Kidney epithelial cell (primary cell): ENCODE measurements at regions not wholly inside any gene's neighbourhood (a gene's known extent, or its start where the extent isn't known, plus 50 kb on each side); places are given as distances from the start of the nearest gene placed in this dataset.

ENCODE experiments used
- DNase-seq: peaks from one replicate; pipeline ENCODE4 v3.0.0-alpha.2; 2010; ENCODE audit warnings: low read depth
- H3K27me3 ChIP-seq: 2 replicates; pipeline ENCODE4 v1.6.0; 2011; ENCODE audit warnings: low read length; ENCODE audit not compliant: control insufficient read depth, insufficient read depth
- H3K36me3 ChIP-seq: 2 replicates; pipeline ENCODE4 v1.5.1; 2011; ENCODE audit warnings: low read length; ENCODE audit not compliant: control insufficient read depth, insufficient read depth
- H3K4me3 ChIP-seq: 2 replicates; pipeline ENCODE4 v1.5.1; 2011; ENCODE audit warnings: low read depth, mild to moderate bottlenecking, control low read depth, low read length
- CTCF ChIP-seq: IDR thresholded peaks from 2 replicates; pipeline ENCODE4 v1.5.1; 2011; ENCODE audit warnings: mild to moderate bottlenecking, moderate library complexity, low read length, control low read depth, inconsistent platforms; ENCODE audit not compliant: insufficient read depth, poor library complexity, severe bottlenecking

- Histone ChIP-seq H3K27me3 (no peaks in the 10 kb centered on the region), H3K36me3 (no peaks in the 10 kb centered on the region), H3K4me3 (no peak overlapping the region)
- TF ChIP-seq CTCF: no peak
- DNase-seq: no peak
Measured at GRCh38 chr10:53622201-53622600, 849.6 kb upstream of the MBL2 start.

- Histone ChIP-seq H3K4me3 (no peak overlapping the region), H3K27me3 (no peaks in the 10 kb centered on the region), H3K36me3 (no peaks in the 10 kb centered on the region)
- no peak for DNase-seq
- TF ChIP-seq CTCF: no peak
Measured at GRCh38 chr10:53619671-53620070, 847.1 kb upstream of the MBL2 start.

GRCh38 chr10:53607691-53608090 is 835.1 kb upstream of the MBL2 start:
- DNase-seq: no peak

GRCh38 chr10:53606981-53607380 is 834.4 kb upstream of the MBL2 start:
- no peaks in the 10 kb centered on the region for H3K36me3 ChIP-seq
- H3K4me3 ChIP-seq: no peak overlapping the region
- H3K27me3 ChIP-seq: no peaks in the 10 kb centered on the region
- TF ChIP-seq CTCF: no peak
- peak; percentile 25 for DNase-seq

More at GRCh38 chr10:53607691-53608090, 835.1 kb upstream of the MBL2 start:
- Histone ChIP-seq H3K36me3 (no peaks in the 10 kb centered on the region), H3K4me3 (no peak overlapping the region), H3K27me3 (no peaks in the 10 kb centered on the region)
- no peak for TF ChIP-seq CTCF

GRCh38 chr10:53601260-53601875 is 828.8 kb upstream of the MBL2 start:
- H3K27me3 ChIP-seq: no peaks in the 10 kb centered on the region
- H3K36me3 ChIP-seq: no peaks in the 10 kb centered on the region
- DNase-seq: no peak
- no peak overlapping the region for H3K4me3 ChIP-seq
- peak; percentile 85 for TF ChIP-seq CTCF

- H3K4me3 ChIP-seq: no peak overlapping the region
- H3K27me3 ChIP-seq: no peaks in the 10 kb centered on the region
- no peaks in the 10 kb centered on the region for H3K36me3 ChIP-seq
- peak; percentile 71 for DNase-seq
- TF ChIP-seq CTCF: no peak
Measured at GRCh38 chr10:53598914-53599313, 826.3 kb upstream of the MBL2 start.
